DMS153 (cell line): ENCODE measurements at regions not wholly inside any gene's neighbourhood (a gene's known extent, or its start where the extent isn't known, plus 50 kb on each side); places are given as distances from the start of the nearest gene placed in this dataset.

ENCODE experiments used
- DNase-seq: peaks from one replicate; lab custom pipeline; 2025; lab: John Stamatoyannopoulos, UW

- DNase-seq: no peak
Observed at GRCh38 chr7:69130396-69130795, 467.9 kb upstream of the AUTS2 start.

- no peak for DNase-seq
Observed at GRCh38 chr7:69134316-69134715, 464.0 kb upstream of the AUTS2 start.

GRCh38 chr7:69147631-69148030 lies 450.6 kb upstream of the AUTS2 start:
- DNase-seq: peak; percentile 11

GRCh38 chr7:69149804-69150782 lies 448.2 kb upstream of the AUTS2 start:
- DNase-seq: no peak

GRCh38 chr7:69162326-69162725 lies 435.9 kb upstream of the AUTS2 start:
- DNase-seq: no peak

- DNase-seq: no peak
Observed at GRCh38 chr7:69162931-69163670, 435.2 kb upstream of the AUTS2 start.

GRCh38 chr7:69166979-69167516 lies 431.2 kb upstream of the AUTS2 start:
- DNase-seq: peak; percentile 98

- no peak for DNase-seq
Observed at GRCh38 chr7:69169386-69169785, 428.9 kb upstream of the AUTS2 start.

- no peak for DNase-seq
Observed at GRCh38 chr7:69172357-69173077, 425.8 kb upstream of the AUTS2 start.

GRCh38 chr7:69173341-69173740 lies 424.9 kb upstream of the AUTS2 start:
- no peak for DNase-seq

- DNase-seq: no peak
Observed at GRCh38 chr7:69173846-69174245, 424.4 kb upstream of the AUTS2 start.

- DNase-seq: no peak
Observed at GRCh38 chr7:69176841-69177240, 421.4 kb upstream of the AUTS2 start.

GRCh38 chr7:69177461-69177861 lies 420.8 kb upstream of the AUTS2 start:
- no peak for DNase-seq

- no peak for DNase-seq
Observed at GRCh38 chr7:69177941-69178494, 420.3 kb upstream of the AUTS2 start.

GRCh38 chr7:69180662-69181061 lies 417.6 kb upstream of the AUTS2 start:
- DNase-seq: no peak

GRCh38 chr7:69182596-69183467 lies 415.4 kb upstream of the AUTS2 start:
- no peak for DNase-seq

- DNase-seq: no peak
Observed at GRCh38 chr7:69184339-69184738, 413.9 kb upstream of the AUTS2 start.

- no peak for DNase-seq
Observed at GRCh38 chr7:69185170-69185569, 413.1 kb upstream of the AUTS2 start.

- no peak for DNase-seq
Observed at GRCh38 chr7:69186974-69187373, 411.3 kb upstream of the AUTS2 start.

GRCh38 chr7:69187824-69188333 lies 410.4 kb upstream of the AUTS2 start:
- no peak for DNase-seq

- DNase-seq: no peak
Observed at GRCh38 chr7:69189406-69189805, 408.9 kb upstream of the AUTS2 start.
